22Rv1 (cell line): ENCODE measurements at regions not wholly inside any gene's neighbourhood (a gene's known extent, or its start where the extent isn't known, plus 50 kb on each side); places are given as distances from the start of the nearest gene placed in this dataset.

Experiments used
- ZFX ChIP-seq: fragments of 450-650 bp; IDR thresholded peaks from 2 replicates; pipeline ENCODE4 v1.6.1; 2017; ENCODE audit warnings: antibody characterized with exemption, borderline replicate concordance
- TF ChIP-seq, protein P1 (sequence below): fragments of 450-650 bp; IDR thresholded peaks from 2 replicates; pipeline ENCODE4 v1.5.1; 2017; ENCODE audit warnings: mild to moderate bottlenecking

DNA sequence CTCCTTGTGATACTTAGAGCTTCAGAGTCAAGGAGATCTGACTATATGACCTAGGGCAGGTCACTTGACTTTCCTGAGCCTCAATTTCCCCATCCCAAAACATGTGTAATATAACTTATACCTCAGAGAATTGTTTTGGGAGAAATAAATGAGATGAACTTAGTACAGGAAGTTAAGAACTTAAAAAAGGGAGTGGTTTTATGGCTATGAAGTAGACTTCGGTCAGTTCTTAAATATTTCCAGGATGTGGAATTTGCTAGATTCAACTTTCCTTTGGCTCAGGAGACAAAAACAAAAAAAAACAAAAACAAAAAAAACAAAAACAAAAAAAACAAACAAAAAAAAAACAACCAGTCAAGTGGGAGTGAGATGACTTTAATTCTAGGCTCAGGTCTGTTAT lies 116.7 kb downstream of the EDEM1 start:
- TF ChIP-seq, protein P1, sequence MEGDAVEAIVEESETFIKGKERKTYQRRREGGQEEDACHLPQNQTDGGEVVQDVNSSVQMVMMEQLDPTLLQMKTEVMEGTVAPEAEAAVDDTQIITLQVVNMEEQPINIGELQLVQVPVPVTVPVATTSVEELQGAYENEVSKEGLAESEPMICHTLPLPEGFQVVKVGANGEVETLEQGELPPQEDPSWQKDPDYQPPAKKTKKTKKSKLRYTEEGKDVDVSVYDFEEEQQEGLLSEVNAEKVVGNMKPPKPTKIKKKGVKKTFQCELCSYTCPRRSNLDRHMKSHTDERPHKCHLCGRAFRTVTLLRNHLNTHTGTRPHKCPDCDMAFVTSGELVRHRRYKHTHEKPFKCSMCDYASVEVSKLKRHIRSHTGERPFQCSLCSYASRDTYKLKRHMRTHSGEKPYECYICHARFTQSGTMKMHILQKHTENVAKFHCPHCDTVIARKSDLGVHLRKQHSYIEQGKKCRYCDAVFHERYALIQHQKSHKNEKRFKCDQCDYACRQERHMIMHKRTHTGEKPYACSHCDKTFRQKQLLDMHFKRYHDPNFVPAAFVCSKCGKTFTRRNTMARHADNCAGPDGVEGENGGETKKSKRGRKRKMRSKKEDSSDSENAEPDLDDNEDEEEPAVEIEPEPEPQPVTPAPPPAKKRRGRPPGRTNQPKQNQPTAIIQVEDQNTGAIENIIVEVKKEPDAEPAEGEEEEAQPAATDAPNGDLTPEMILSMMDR, result no peak
- no peak for TF ChIP-seq ZFX
